Chondrocyte (in vitro differentiated cells): ENCODE measurements at regions not wholly inside any gene's neighbourhood (a gene's known extent, or its start where the extent isn't known, plus 50 kb on each side); places are given as distances from the start of the nearest gene placed in this dataset.

Source experiments
- DNase-seq: peaks from one replicate; pipeline ENCODE4 v3.0.0; 2021; ENCODE audit warnings: mixed read lengths, low spot score
- H3K27ac Mint-ChIP-seq: one replicate; pipeline ENCODE4 v1.8.0; 2021; ENCODE audit warnings: mild to moderate bottlenecking, moderate library complexity, mixed read lengths; ENCODE audit not compliant: unreplicated experiment
- H3K27me3 Mint-ChIP-seq: 2 replicates; pipeline ENCODE4 v1.8.0; 2021; ENCODE audit warnings: low read depth, mixed read lengths
- H3K36me3 Mint-ChIP-seq: 2 replicates; pipeline ENCODE4 v1.8.0; 2021; ENCODE audit warnings: low read depth, mixed read lengths
- H3K4me1 Mint-ChIP-seq: 2 replicates; pipeline ENCODE4 v1.8.0; 2021; ENCODE audit warnings: low read depth, mild to moderate bottlenecking, mixed read lengths
- H3K4me3 Mint-ChIP-seq: one replicate; pipeline ENCODE4 v1.8.0; 2021; ENCODE audit warnings: mild to moderate bottlenecking, moderate library complexity, mixed read lengths; ENCODE audit not compliant: unreplicated experiment
- H3K9me3 Mint-ChIP-seq: 2 replicates; pipeline ENCODE4 v1.8.0; 2021; ENCODE audit warnings: low read depth, mixed read lengths
- TF ChIP-seq, protein P1 (sequence below): fragments of 200-600 bp; sonication (generic); IDR thresholded peaks from 2 replicates; pipeline ENCODE4 v1.5.0; 2021; ENCODE audit warnings: antibody characterized with exemption, mild to moderate bottlenecking, moderate library complexity

- DNase-seq = no peak
- TF ChIP-seq, protein P1, sequence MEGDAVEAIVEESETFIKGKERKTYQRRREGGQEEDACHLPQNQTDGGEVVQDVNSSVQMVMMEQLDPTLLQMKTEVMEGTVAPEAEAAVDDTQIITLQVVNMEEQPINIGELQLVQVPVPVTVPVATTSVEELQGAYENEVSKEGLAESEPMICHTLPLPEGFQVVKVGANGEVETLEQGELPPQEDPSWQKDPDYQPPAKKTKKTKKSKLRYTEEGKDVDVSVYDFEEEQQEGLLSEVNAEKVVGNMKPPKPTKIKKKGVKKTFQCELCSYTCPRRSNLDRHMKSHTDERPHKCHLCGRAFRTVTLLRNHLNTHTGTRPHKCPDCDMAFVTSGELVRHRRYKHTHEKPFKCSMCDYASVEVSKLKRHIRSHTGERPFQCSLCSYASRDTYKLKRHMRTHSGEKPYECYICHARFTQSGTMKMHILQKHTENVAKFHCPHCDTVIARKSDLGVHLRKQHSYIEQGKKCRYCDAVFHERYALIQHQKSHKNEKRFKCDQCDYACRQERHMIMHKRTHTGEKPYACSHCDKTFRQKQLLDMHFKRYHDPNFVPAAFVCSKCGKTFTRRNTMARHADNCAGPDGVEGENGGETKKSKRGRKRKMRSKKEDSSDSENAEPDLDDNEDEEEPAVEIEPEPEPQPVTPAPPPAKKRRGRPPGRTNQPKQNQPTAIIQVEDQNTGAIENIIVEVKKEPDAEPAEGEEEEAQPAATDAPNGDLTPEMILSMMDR = no peak
- Mint-ChIP-seq H3K36me3 (no peaks in the 10 kb centered on the region), H3K9me3 (no peaks in the 10 kb centered on the region), H3K4me3 (no peak overlapping the region), H3K4me1 (peaks cover 11% of the 10 kb centered on the region), H3K27ac (no peak overlapping the region), H3K27me3 (no peaks in the 10 kb centered on the region)
Observed at GRCh38 chr15:29345549-29346525, 76.2 kb upstream of the NSMCE3 start.

DNA sequence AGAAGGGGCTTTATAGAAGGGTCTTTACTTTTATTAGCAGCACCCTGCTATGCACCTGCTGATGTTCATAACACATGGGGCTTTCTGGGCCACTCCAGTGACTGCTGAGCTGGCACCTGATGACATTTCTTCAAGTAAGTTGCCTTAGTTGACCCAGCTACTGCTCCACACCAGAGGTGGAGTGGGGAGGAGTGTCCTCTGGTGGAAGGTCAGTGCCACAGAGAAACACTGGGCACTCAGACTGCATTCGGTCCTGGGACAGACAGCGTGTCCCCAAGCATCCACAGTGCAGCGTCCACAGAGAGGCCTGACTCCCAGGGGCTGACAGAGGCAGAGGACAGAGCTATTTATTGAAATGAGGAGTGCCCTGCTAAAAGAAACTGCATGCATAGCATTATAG lies 74.9 kb upstream of the NSMCE3 start:
- Mint-ChIP-seq H3K36me3 (no peaks in the 10 kb centered on the region), H3K9me3 (no peaks in the 10 kb centered on the region), H3K4me1 (peaks cover 11% of the 10 kb centered on the region), H3K27ac (no peak overlapping the region), H3K27me3 (no peaks in the 10 kb centered on the region), H3K4me3 (no peak overlapping the region)
- DNase-seq = no peak
- TF ChIP-seq, protein P1 = no peak

DNA sequence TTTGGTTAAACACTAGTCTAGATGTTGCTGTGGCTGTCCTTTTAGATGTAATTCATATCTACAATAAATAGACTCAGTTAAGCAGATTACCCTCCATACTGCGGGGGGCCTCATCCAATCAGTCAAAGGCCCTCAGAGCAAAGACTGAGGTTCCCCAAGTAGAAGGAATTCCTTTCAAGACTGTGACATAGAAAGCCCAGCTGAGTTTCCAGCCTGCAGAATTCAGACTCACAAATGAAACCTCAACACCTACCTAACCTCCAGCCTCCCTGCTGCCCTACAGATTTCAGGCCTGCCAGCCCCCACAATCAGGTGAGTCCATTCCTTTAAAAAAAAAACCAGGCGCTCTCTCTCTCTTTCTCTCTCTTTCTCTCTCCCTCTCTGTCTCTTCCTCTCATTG lies 73.6 kb upstream of the NSMCE3 start:
- H3K27ac Mint-ChIP-seq = no peak overlapping the region
- no peaks in the 10 kb centered on the region for H3K27me3 Mint-ChIP-seq

GRCh38 chr15:29342201-29342600 lies 72.6 kb upstream of the NSMCE3 start:
- Mint-ChIP-seq H3K4me3 (no peak overlapping the region), H3K9me3 (no peaks in the 10 kb centered on the region), H3K36me3 (no peaks in the 10 kb centered on the region), H3K4me1 (peaks cover 4% of the 10 kb centered on the region), H3K27ac (no peak overlapping the region), H3K27me3 (no peaks in the 10 kb centered on the region)
- TF ChIP-seq, protein P1 = no peak
- DNase-seq = no peak

More for the DNA sequence above, 73.6 kb upstream of the NSMCE3 start:
- no peak for DNase-seq
- no peaks in the 10 kb centered on the region for H3K36me3 Mint-ChIP-seq
- H3K4me1 Mint-ChIP-seq = peaks cover 7% of the 10 kb centered on the region
- H3K4me3 Mint-ChIP-seq = no peak overlapping the region
- H3K9me3 Mint-ChIP-seq = no peaks in the 10 kb centered on the region
- TF ChIP-seq, protein P1 = no peak

DNA sequence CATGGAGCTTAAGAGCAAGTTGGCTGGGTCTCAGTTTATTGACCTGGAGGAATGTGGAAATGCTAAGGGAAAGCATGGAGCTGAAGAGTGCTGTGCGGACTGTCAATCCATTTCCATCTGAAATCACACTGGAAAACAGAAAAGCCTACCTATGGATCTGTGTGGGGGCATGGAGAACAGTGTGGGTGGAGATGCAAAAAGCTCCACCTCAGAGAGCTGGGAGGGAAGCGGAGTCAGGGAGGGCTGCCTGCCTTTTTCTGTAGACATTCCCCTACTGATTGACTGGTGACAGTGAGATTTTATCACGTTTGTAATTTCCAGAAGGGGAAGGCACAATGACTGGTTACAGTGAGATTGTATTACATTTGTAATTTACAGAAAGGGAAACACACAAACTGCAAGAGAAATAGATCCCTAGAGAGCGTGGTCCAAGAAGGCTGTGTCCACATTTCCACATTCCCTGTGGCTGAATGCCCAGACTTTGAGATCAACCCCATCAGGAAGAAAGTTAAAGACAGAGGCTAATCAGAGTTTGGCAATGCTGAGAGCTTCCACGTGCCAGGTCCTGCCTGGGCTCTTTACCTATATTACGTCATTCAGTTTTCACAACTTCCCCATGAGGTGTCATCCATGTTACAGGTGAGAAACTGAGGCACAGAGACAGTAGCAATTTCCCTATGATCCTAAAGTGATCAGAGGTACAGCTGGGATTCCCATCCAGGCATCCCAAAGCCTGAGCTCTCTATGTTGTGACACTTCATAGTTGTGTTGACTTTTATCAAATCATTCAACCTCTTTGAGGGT lies 67.7 kb upstream of the NSMCE3 start:
- Mint-ChIP-seq H3K4me1 (peaks cover 6% of the 10 kb centered on the region), H3K27ac (no peak overlapping the region), H3K9me3 (no peaks in the 10 kb centered on the region), H3K36me3 (no peaks in the 10 kb centered on the region), H3K4me3 (no peak overlapping the region), H3K27me3 (peaks cover 4% of the 10 kb centered on the region)
- DNase-seq = no peak
- TF ChIP-seq, protein P1 = no peak
